ENCODE measurements at regions not wholly inside any gene's neighbourhood (a gene's known extent, or its start where the extent isn't known, plus 50 kb on each side); places are given as distances from the start of the nearest gene placed in this dataset.
"Not testable (repeated sequence)": the region's sequence is repeated elsewhere in the genome, so short reads cannot be mapped to it uniquely, and the experiment has no call there.

DNA sequence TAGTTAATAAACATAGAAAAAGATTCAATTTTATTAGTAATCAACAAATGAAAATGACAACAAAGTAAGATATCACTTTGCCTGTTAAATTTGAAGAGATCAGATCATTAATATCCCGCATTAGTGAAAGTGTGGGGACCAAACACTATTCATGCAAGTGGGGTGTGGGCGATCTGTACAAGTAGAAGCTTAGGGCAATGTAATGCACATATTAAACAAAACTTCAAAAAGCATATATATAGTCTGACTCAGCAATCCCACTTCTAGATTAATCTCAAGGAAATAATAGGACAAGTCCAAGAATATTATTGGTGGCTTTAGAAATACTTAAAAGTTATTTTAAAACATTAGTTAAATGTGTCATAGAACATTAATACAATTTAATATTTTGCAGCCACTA, 188.5 kb downstream of the LRRC70 start:
- Histone ChIP-seq H3K9me3 (ENCODE audit: low read length) (no peaks in the 10 kb centered on the region), H2AFZ (ENCODE audit: low read depth, low read length) (no peak overlapping the region), H3K4me1 (ENCODE audit: insufficient read depth, low read length) (no peaks in the 10 kb centered on the region), H3K27me3 (ENCODE audit: insufficient read depth, low read length) (no peaks in the 10 kb centered on the region), H3K4me3 (ENCODE audit: low read length) (no peak overlapping the region), H3K36me3 (ENCODE audit: insufficient read depth, low read length) (no peaks in the 10 kb centered on the region)

GRCh38 chr5:62762503-62762902, 183.9 kb downstream of the LRRC70 start:
- H3K27me3 ChIP-seq (ENCODE audit: insufficient read depth, low read length): no peaks in the 10 kb centered on the region
- H3K4me1 ChIP-seq (ENCODE audit: insufficient read depth, low read length): no peaks in the 10 kb centered on the region
- no peaks in the 10 kb centered on the region for H3K36me3 ChIP-seq (ENCODE audit: insufficient read depth, low read length)
- no peak overlapping the region for H2AFZ ChIP-seq (ENCODE audit: low read depth, low read length)
- no peaks in the 10 kb centered on the region for H3K9me3 ChIP-seq (ENCODE audit: low read length)
- no peak overlapping the region for H3K4me3 ChIP-seq (ENCODE audit: low read length)

DNA sequence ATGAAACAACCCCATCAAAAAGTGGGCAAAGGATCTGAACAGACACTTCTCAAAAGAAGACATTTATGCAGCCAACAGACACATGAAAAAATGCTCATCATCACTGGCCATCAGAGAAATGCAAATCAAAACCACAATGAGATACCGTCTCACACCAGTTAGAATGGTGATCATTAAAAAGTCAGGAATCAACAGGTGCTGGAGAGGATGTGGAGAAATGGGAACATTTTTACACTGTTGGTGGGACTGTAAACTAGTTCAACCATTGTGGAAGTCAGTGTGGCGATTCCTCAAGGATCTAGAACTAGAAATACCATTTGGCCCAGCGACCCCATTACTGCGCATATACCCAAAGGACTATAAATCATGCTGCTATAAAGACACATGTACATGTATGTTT, 179.1 kb downstream of the LRRC70 start:
- H2AFZ ChIP-seq (ENCODE audit: low read depth, low read length); H3K4me3 ChIP-seq (ENCODE audit: low read length); H3K4me1 ChIP-seq (ENCODE audit: insufficient read depth, low read length); H3K9me3 ChIP-seq (ENCODE audit: low read length); H3K27me3 ChIP-seq (ENCODE audit: insufficient read depth, low read length); H3K36me3 ChIP-seq (ENCODE audit: insufficient read depth, low read length): not testable (repeated sequence)

GRCh38 chr5:62752998-62753367, 174.4 kb downstream of the LRRC70 start:
- not testable (repeated sequence) for H3K4me1 ChIP-seq (ENCODE audit: insufficient read depth, low read length); H3K4me3 ChIP-seq (ENCODE audit: low read length); H3K9me3 ChIP-seq (ENCODE audit: low read length); H3K27me3 ChIP-seq (ENCODE audit: insufficient read depth, low read length); H3K36me3 ChIP-seq (ENCODE audit: insufficient read depth, low read length); H2AFZ ChIP-seq (ENCODE audit: low read depth, low read length)

DNA sequence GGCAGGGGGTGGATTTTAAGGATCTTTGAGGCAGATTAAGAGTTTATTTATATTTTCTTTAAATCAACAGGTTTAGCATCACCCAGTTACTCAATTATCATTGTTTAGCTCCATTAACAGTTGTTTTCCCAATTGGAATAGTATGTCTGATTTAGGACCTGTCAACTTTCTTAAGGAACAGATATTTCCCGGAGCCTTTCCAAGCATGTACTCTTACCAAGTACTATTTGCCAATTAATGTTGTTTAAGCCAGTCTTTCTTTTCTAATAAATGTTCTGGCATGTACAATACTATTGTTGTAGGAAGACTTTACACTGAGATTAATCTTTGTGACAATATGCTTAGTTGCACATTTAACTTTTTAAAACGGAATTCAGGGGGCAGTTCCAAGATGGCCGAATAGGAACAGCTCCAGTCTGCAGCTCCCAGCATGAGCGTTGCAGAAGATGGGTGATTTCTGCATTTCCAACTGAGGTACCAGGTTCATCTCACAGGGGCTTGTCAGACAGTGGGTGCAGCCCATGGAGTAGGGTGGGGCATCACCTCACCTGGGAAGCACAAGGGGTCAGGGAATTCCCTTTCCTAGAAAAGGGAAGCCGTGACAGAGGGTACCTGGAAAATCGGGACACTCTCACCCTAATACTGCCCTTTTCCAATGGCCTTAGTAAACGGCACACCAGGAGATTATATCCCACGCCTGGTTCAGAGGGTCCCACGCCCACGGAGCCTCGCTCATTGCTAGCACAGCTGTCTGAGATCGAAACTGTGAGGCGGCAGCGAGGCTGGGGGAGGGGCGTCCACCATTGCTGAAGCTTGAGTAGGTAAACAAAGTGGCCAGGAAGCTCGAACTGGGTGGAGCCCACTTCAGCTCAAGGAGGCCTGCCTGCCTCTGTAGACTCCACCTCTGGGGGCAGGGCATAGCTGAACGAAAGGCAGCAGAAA, 173.7 kb downstream of the LRRC70 start:
- not testable (repeated sequence) for H3K4me1 ChIP-seq (ENCODE audit: insufficient read depth, low read length); H3K27me3 ChIP-seq (ENCODE audit: insufficient read depth, low read length); H3K4me3 ChIP-seq (ENCODE audit: low read length); H2AFZ ChIP-seq (ENCODE audit: low read depth, low read length); H3K9me3 ChIP-seq (ENCODE audit: low read length); H3K36me3 ChIP-seq (ENCODE audit: insufficient read depth, low read length)

DNA sequence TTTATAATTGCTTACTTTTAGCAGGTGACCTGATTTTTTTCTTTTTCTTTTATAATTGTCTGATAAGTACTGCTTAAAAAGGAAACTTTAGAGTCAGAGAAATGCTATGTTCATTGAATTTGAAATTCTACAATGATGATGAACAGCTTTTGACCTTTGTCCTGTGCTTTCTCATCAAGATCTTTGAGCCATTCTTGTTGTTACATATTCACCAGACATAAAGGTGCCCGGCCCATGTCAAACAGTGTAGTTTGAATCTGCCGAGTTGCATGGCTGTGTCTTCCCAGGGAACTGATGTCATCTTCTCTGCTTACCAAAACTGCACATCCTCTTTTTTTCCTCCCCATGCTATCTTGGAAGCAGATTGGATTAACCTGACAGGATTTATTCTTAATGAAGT, 163.6 kb downstream of the LRRC70 start:
- H3K4me3 ChIP-seq (ENCODE audit: low read length): no peak overlapping the region
- H3K36me3 ChIP-seq (ENCODE audit: insufficient read depth, low read length): no peaks in the 10 kb centered on the region
- no peaks in the 10 kb centered on the region for H3K27me3 ChIP-seq (ENCODE audit: insufficient read depth, low read length)
- peaks cover 15% of the 10 kb centered on the region for H3K4me1 ChIP-seq (ENCODE audit: insufficient read depth, low read length)
- H3K9me3 ChIP-seq (ENCODE audit: low read length): no peaks in the 10 kb centered on the region
- no peak overlapping the region for H2AFZ ChIP-seq (ENCODE audit: low read depth, low read length)

GRCh38 chr5:62741761-62742160, 163.1 kb downstream of the LRRC70 start:
- Histone ChIP-seq H3K36me3 (ENCODE audit: insufficient read depth, low read length) (no peaks in the 10 kb centered on the region), H3K27me3 (ENCODE audit: insufficient read depth, low read length) (no peaks in the 10 kb centered on the region), H3K4me1 (ENCODE audit: insufficient read depth, low read length) (peaks cover 15% of the 10 kb centered on the region), H3K9me3 (ENCODE audit: low read length) (no peaks in the 10 kb centered on the region), H2AFZ (ENCODE audit: low read depth, low read length) (no peak overlapping the region), H3K4me3 (ENCODE audit: low read length) (no peak overlapping the region)

GRCh38 chr5:62737766-62738165, 159.1 kb downstream of the LRRC70 start:
- Histone ChIP-seq H3K36me3 (ENCODE audit: insufficient read depth, low read length) (no peaks in the 10 kb centered on the region), H3K27me3 (ENCODE audit: insufficient read depth, low read length) (no peaks in the 10 kb centered on the region), H3K4me1 (ENCODE audit: insufficient read depth, low read length) (peaks cover 12% of the 10 kb centered on the region), H3K9me3 (ENCODE audit: low read length) (no peaks in the 10 kb centered on the region), H3K4me3 (ENCODE audit: low read length) (no peak overlapping the region), H2AFZ (ENCODE audit: low read depth, low read length) (no peak overlapping the region)

GRCh38 chr5:62732677-62733121, 154.1 kb downstream of the LRRC70 start:
- Histone ChIP-seq H2AFZ (ENCODE audit: low read depth, low read length) (no peak overlapping the region), H3K4me1 (ENCODE audit: insufficient read depth, low read length) (no peaks in the 10 kb centered on the region), H3K27me3 (ENCODE audit: insufficient read depth, low read length) (no peaks in the 10 kb centered on the region), H3K9me3 (ENCODE audit: low read length) (no peaks in the 10 kb centered on the region), H3K4me3 (ENCODE audit: low read length) (no peak overlapping the region), H3K36me3 (ENCODE audit: insufficient read depth, low read length) (no peaks in the 10 kb centered on the region)

GRCh38 chr5:62731022-62731421, 152.4 kb downstream of the LRRC70 start:
- Histone ChIP-seq H3K9me3 (ENCODE audit: low read length) (no peaks in the 10 kb centered on the region), H3K27me3 (ENCODE audit: insufficient read depth, low read length) (no peaks in the 10 kb centered on the region), H3K4me1 (ENCODE audit: insufficient read depth, low read length) (no peaks in the 10 kb centered on the region), H3K4me3 (ENCODE audit: low read length) (no peak overlapping the region), H2AFZ (ENCODE audit: low read depth, low read length) (no peak overlapping the region), H3K36me3 (ENCODE audit: insufficient read depth, low read length) (no peaks in the 10 kb centered on the region)

GRCh38 chr5:62729675-62730074, 151.1 kb downstream of the LRRC70 start:
- no peak overlapping the region for H3K4me3 ChIP-seq (ENCODE audit: low read length)
- no peaks in the 10 kb centered on the region for H3K9me3 ChIP-seq (ENCODE audit: low read length)
- H3K27me3 ChIP-seq (ENCODE audit: insufficient read depth, low read length): no peaks in the 10 kb centered on the region
- no peaks in the 10 kb centered on the region for H3K36me3 ChIP-seq (ENCODE audit: insufficient read depth, low read length)
- H3K4me1 ChIP-seq (ENCODE audit: insufficient read depth, low read length): no peaks in the 10 kb centered on the region
- no peak overlapping the region for H2AFZ ChIP-seq (ENCODE audit: low read depth, low read length)

DNA sequence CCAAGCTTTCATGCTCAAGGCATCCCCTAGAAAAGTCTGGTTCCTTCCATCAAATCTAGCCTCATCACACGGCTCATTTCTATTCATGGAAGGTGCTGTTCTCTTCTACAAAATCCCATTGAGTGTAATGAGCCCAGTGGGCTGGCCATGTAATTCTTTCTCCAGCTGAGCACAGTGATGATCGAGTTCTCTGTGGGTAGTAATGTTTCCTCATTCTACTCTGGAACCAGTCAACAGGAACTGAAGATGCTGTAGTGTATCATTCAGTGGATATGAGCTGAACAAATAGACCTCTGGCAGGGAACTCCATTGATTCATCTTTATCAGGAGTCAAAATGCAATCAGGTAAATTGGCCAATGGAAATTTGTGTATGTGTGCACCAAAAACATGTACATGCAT, 149.2 kb downstream of the LRRC70 start:
- H3K4me1 ChIP-seq (ENCODE audit: insufficient read depth, low read length): no peaks in the 10 kb centered on the region
- H2AFZ ChIP-seq (ENCODE audit: low read depth, low read length): no peak overlapping the region
- H3K36me3 ChIP-seq (ENCODE audit: insufficient read depth, low read length): no peaks in the 10 kb centered on the region
- no peak overlapping the region for H3K4me3 ChIP-seq (ENCODE audit: low read length)
- H3K27me3 ChIP-seq (ENCODE audit: insufficient read depth, low read length): no peaks in the 10 kb centered on the region
- no peaks in the 10 kb centered on the region for H3K9me3 ChIP-seq (ENCODE audit: low read length)

DNA sequence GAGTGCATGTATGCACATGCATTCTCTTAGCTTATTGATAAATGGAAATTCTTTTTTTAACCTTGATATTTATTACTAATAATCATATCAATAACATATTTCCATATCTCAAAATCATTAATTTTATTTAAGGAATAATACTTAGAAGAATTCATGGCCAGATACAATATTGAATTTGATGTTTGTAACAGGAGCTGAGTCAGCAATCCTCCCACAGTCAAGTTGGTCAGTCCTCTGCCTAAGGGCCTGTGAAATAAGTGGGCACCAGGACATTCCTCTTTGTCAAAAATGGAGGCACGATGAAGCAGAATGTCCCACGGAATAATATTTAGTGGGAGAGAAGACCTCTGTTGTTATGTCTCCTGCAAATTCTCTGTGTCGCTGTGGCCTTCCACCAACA, 148.6 kb downstream of the LRRC70 start:
- Histone ChIP-seq H3K36me3 (ENCODE audit: insufficient read depth, low read length) (no peaks in the 10 kb centered on the region), H3K4me3 (ENCODE audit: low read length) (no peak overlapping the region), H3K9me3 (ENCODE audit: low read length) (no peaks in the 10 kb centered on the region), H3K27me3 (ENCODE audit: insufficient read depth, low read length) (no peaks in the 10 kb centered on the region), H2AFZ (ENCODE audit: low read depth, low read length) (no peak overlapping the region), H3K4me1 (ENCODE audit: insufficient read depth, low read length) (no peaks in the 10 kb centered on the region)

DNA sequence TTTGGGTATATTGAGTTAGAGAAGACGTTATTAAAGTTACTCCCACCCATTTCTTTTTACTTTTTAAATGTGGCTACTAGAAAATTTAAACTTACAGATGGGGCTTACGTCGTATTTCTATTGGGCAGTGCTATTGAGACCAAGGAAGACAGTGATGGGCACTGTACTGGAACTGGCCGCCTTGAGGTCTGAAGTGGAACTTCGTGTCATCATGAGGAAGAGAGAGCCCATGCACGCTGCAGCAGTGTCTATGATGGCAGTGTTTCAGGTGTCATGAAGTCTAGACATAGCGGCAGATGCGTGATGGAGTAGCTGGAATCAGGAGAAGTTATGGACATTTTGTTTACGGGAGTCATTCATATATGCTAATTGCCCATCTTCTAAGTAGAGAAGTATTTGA, 143.7 kb downstream of the LRRC70 start:
- no peak overlapping the region for H3K4me3 ChIP-seq (ENCODE audit: low read length)

More for the DNA sequence above, 143.7 kb downstream of the LRRC70 start:
- H2AFZ ChIP-seq (ENCODE audit: low read depth, low read length): no peak overlapping the region
- no peaks in the 10 kb centered on the region for H3K27me3 ChIP-seq (ENCODE audit: insufficient read depth, low read length)
- peaks cover 5% of the 10 kb centered on the region for H3K4me1 ChIP-seq (ENCODE audit: insufficient read depth, low read length)
- H3K36me3 ChIP-seq (ENCODE audit: insufficient read depth, low read length): no peaks in the 10 kb centered on the region
- H3K9me3 ChIP-seq (ENCODE audit: low read length): no peaks in the 10 kb centered on the region

Data from neuron (in vitro differentiated cells).